SJSA1 (cell line): ENCODE measurements at regions not wholly inside any gene's neighbourhood (a gene's known extent, or its start where the extent isn't known, plus 50 kb on each side); places are given as distances from the start of the nearest gene placed in this dataset.
"Not testable (repeated sequence)": the region's sequence is repeated elsewhere in the genome, so short reads cannot be mapped to it uniquely, and the experiment has no call there.

Source experiments
- DNase-seq, 2 experiments: peaks; one replicate each; pipeline ENCODE4 v3.0.0-alpha.2; 2015 to 2020; ENCODE audit warnings: low spot score in 2 of 2, low read depth in 1 of 2
- H3K27ac ChIP-seq: fragments of 250-450 bp; sonication (Bioruptor Pico); 2 replicates; pipeline ENCODE4 v1.5.1; 2020; ENCODE audit warnings: mild to moderate bottlenecking, moderate library complexity
- H3K27me3 ChIP-seq: fragments of 250-450 bp; sonication (Bioruptor Pico); replicated peaks from 2 replicates; pipeline ENCODE4 v1.5.1; 2020; ENCODE audit warnings: mild to moderate bottlenecking, moderate library complexity
- H3K36me3 ChIP-seq: fragments of 250-450 bp; sonication (Bioruptor Pico); 2 replicates; pipeline ENCODE4 v1.5.1; 2020; ENCODE audit warnings: mild to moderate bottlenecking
- H3K4me1 ChIP-seq: fragments of 250-450 bp; sonication (Bioruptor Pico); replicated peaks from 2 replicates; pipeline ENCODE4 v1.6.1; 2021; ENCODE audit warnings: mild to moderate bottlenecking
- H3K4me3 ChIP-seq: fragments of 250-450 bp; sonication (Bioruptor Pico); 2 replicates; pipeline ENCODE4 v1.5.1; 2020; ENCODE audit warnings: mild to moderate bottlenecking
- H3K9me3 ChIP-seq: fragments of 250-450 bp; sonication (Bioruptor Pico); replicated peaks from 2 replicates; pipeline ENCODE4 v1.5.1; 2020; ENCODE audit warnings: mild to moderate bottlenecking

- no peak overlapping the region for H3K27ac ChIP-seq
- no peak overlapping the region for H3K4me3 ChIP-seq
- no peaks in the 10 kb centered on the region for H3K9me3 ChIP-seq
- peaks cover 11% of the 10 kb centered on the region for H3K4me1 ChIP-seq
- no peaks in the 10 kb centered on the region for H3K36me3 ChIP-seq
- 0 out of 2 replicates have a peak, but pooled peaks cover 5% of the 10 kb centered on the region for H3K27me3 ChIP-seq
- DNase-seq, result no peak
Observed at GRCh38 chr6:91083211-91083610, 496.3 kb upstream of the MAP3K7 start.

- peak; percentile 35 to 61 for DNase-seq
- H3K27ac ChIP-seq, result no peak overlapping the region
Observed at GRCh38 chr6:91082311-91082832, 495.5 kb upstream of the MAP3K7 start.

GRCh38 chr6:91081452-91082067 is 494.7 kb upstream of the MAP3K7 start:
- Histone ChIP-seq H3K36me3 (no peaks in the 10 kb centered on the region), H3K4me1 (peaks cover 11% of the 10 kb centered on the region), H3K27me3 (0 out of 2 replicates have a peak, but pooled peaks cover 5% of the 10 kb centered on the region), H3K4me3 (no peak overlapping the region), H3K9me3 (no peaks in the 10 kb centered on the region), H3K27ac (no peak overlapping the region)
- DNase-seq, result peak in 1 of 2 experiments; percentile 43

More at GRCh38 chr6:91082311-91082832, 495.5 kb upstream of the MAP3K7 start:
- Histone ChIP-seq H3K4me3 (no peak overlapping the region), H3K9me3 (no peaks in the 10 kb centered on the region), H3K27me3 (0 out of 2 replicates have a peak, but pooled peaks cover 5% of the 10 kb centered on the region), H3K4me1 (peaks cover 11% of the 10 kb centered on the region), H3K36me3 (no peaks in the 10 kb centered on the region)

- H3K27ac ChIP-seq, result no peak overlapping the region
- H3K4me1 ChIP-seq, result peaks cover 11% of the 10 kb centered on the region
- no peaks in the 10 kb centered on the region for H3K9me3 ChIP-seq
- no peak for DNase-seq
- no peak overlapping the region for H3K4me3 ChIP-seq
- no peaks in the 10 kb centered on the region for H3K36me3 ChIP-seq
- H3K27me3 ChIP-seq, result 0 out of 2 replicates have a peak, but pooled peaks cover 5% of the 10 kb centered on the region
Observed at GRCh38 chr6:91080871-91081270, 494.0 kb upstream of the MAP3K7 start.

- H3K36me3 ChIP-seq, result no peaks in the 10 kb centered on the region
- H3K9me3 ChIP-seq, result no peaks in the 10 kb centered on the region
- DNase-seq, result no peak
- no peak overlapping the region for H3K27ac ChIP-seq
- no peak overlapping the region for H3K4me3 ChIP-seq
- 0 out of 2 replicates have a peak, but pooled peaks cover 5% of the 10 kb centered on the region for H3K27me3 ChIP-seq
- peaks cover 11% of the 10 kb centered on the region for H3K4me1 ChIP-seq
Observed at GRCh38 chr6:91079969-91080368, 493.1 kb upstream of the MAP3K7 start.

GRCh38 chr6:91075244-91075976 is 488.5 kb upstream of the MAP3K7 start:
- H3K9me3 ChIP-seq, result no peaks in the 10 kb centered on the region
- H3K36me3 ChIP-seq, result no peaks in the 10 kb centered on the region
- H3K27me3 ChIP-seq, result no peaks in the 10 kb centered on the region
- no peak overlapping the region for H3K27ac ChIP-seq
- no peak for DNase-seq
- H3K4me3 ChIP-seq, result no peak overlapping the region
- no peaks in the 10 kb centered on the region for H3K4me1 ChIP-seq

GRCh38 chr6:91063362-91063761 is 476.5 kb upstream of the MAP3K7 start:
- no peak for DNase-seq
- H3K36me3 ChIP-seq, result no peaks in the 10 kb centered on the region
- no peaks in the 10 kb centered on the region for H3K4me1 ChIP-seq
- no peak overlapping the region for H3K4me3 ChIP-seq
- no peak overlapping the region for H3K27ac ChIP-seq
- no peaks in the 10 kb centered on the region for H3K9me3 ChIP-seq
- H3K27me3 ChIP-seq, result no peaks in the 10 kb centered on the region

- H3K4me1 ChIP-seq, result no peaks in the 10 kb centered on the region
- H3K36me3 ChIP-seq, result no peaks in the 10 kb centered on the region
- H3K9me3 ChIP-seq, result no peaks in the 10 kb centered on the region
- no peaks in the 10 kb centered on the region for H3K27me3 ChIP-seq
- H3K4me3 ChIP-seq, result no peak overlapping the region
- no peak for DNase-seq
- H3K27ac ChIP-seq, result no peak overlapping the region
Observed at GRCh38 chr6:91057689-91058088, 470.8 kb upstream of the MAP3K7 start.

GRCh38 chr6:91055959-91056358 is 469.1 kb upstream of the MAP3K7 start:
- no peak for DNase-seq
- no peak overlapping the region for H3K4me3 ChIP-seq
- H3K9me3 ChIP-seq, result no peaks in the 10 kb centered on the region
- no peaks in the 10 kb centered on the region for H3K4me1 ChIP-seq
- no peak overlapping the region for H3K27ac ChIP-seq
- no peaks in the 10 kb centered on the region for H3K27me3 ChIP-seq
- H3K36me3 ChIP-seq, result no peaks in the 10 kb centered on the region

- H3K27me3 ChIP-seq, H3K27ac ChIP-seq, H3K4me3 ChIP-seq, H3K4me1 ChIP-seq, DNase-seq, H3K36me3 ChIP-seq, H3K9me3 ChIP-seq: not testable (repeated sequence)
Observed at GRCh38 chr6:91052473-91053450, 465.9 kb upstream of the MAP3K7 start.

- no peaks in the 10 kb centered on the region for H3K9me3 ChIP-seq
- no peak overlapping the region for H3K27ac ChIP-seq
- H3K36me3 ChIP-seq, result no peaks in the 10 kb centered on the region
- DNase-seq, result no peak
- H3K4me1 ChIP-seq, result no peaks in the 10 kb centered on the region
- H3K4me3 ChIP-seq, result no peak overlapping the region
- H3K27me3 ChIP-seq, result no peaks in the 10 kb centered on the region
Observed at GRCh38 chr6:91045161-91045560, 458.3 kb upstream of the MAP3K7 start.

GRCh38 chr6:91043751-91044150 is 456.9 kb upstream of the MAP3K7 start:
- Histone ChIP-seq H3K27me3 (no peaks in the 10 kb centered on the region), H3K4me1 (no peaks in the 10 kb centered on the region)

GRCh38 chr6:91042656-91043055 is 455.8 kb upstream of the MAP3K7 start:
- no peaks in the 10 kb centered on the region for H3K27me3 ChIP-seq
- H3K36me3 ChIP-seq, result no peaks in the 10 kb centered on the region
- no peak for DNase-seq
- no peak overlapping the region for H3K27ac ChIP-seq
- no peak overlapping the region for H3K4me3 ChIP-seq
- H3K4me1 ChIP-seq, result no peaks in the 10 kb centered on the region
- H3K9me3 ChIP-seq, result no peaks in the 10 kb centered on the region

More at GRCh38 chr6:91043751-91044150, 456.9 kb upstream of the MAP3K7 start:
- no peaks in the 10 kb centered on the region for H3K36me3 ChIP-seq
- no peak for DNase-seq
- H3K4me3 ChIP-seq, result no peak overlapping the region
- H3K27ac ChIP-seq, result no peak overlapping the region
- H3K9me3 ChIP-seq, result no peaks in the 10 kb centered on the region
